OCI-LY3 (cell line): ENCODE measurements at regions not wholly inside any gene's neighbourhood (a gene's known extent, or its start where the extent isn't known, plus 50 kb on each side); places are given as distances from the start of the nearest gene placed in this dataset.

Source experiments
- H2AFZ ChIP-seq: fragments of 200-600, 300-600 bp; shearing (Covaris generic); 2 replicates; pipeline ENCODE4 v1.6.0; 2014; ENCODE audit warnings: antibody characterized with exemption, low read depth, low read length
- H3K27ac ChIP-seq: fragments of 200-600, 300-600 bp; sonication (generic); 2 replicates; pipeline ENCODE4 v1.5.1; 2014; ENCODE audit warnings: mild to moderate bottlenecking, low read length, moderate library complexity, mixed read lengths
- H3K27me3 ChIP-seq: fragments of 200-600, 300-600 bp; sonication (generic); 2 replicates; pipeline ENCODE4 v1.6.1; 2014; ENCODE audit warnings: low read depth, low read length, mixed read lengths
- H3K36me3 ChIP-seq: fragments of 200-600, 300-600 bp; sonication (generic); replicated peaks from 2 replicates; pipeline ENCODE3; 2014; ENCODE audit warnings: low read depth, low read length, mixed read lengths
- H3K4me1 ChIP-seq: fragments of 300-600, 200-600 bp; sonication (generic); 2 replicates; pipeline ENCODE4 v1.6.1; 2014; ENCODE audit warnings: low read length, mixed read lengths
- H3K4me2 ChIP-seq: fragments of 200-600, 300-600 bp; sonication (generic); 2 replicates; pipeline ENCODE4 v1.6.1; 2014; ENCODE audit warnings: low read length, mixed read lengths
- H3K4me3 ChIP-seq: fragments of 300-600, 200-600 bp; sonication (generic); 2 replicates; pipeline ENCODE4 v1.5.1; 2014; ENCODE audit warnings: antibody characterized with exemption, mild to moderate bottlenecking, low read length, moderate library complexity
- H3K79me2 ChIP-seq: fragments of 300-600, 200-600 bp; shearing (Covaris generic); 2 replicates; pipeline ENCODE4 v1.6.1; 2014; ENCODE audit warnings: mild to moderate bottlenecking, low read length, mixed read lengths
- H3K9ac ChIP-seq: fragments of 300-600, 200-600 bp; shearing (Covaris generic); 2 replicates; pipeline ENCODE4 v1.6.0; 2014; ENCODE audit warnings: mild to moderate bottlenecking, low read length, moderate library complexity
- H3K9me3 ChIP-seq: fragments of 200-600, 300-600 bp; shearing (Covaris generic); 2 replicates; pipeline ENCODE4 v1.6.1; 2014; ENCODE audit warnings: low read length, mixed read lengths; ENCODE audit not compliant: insufficient read depth
- H4K20me1 ChIP-seq: fragments of 200-600, 300-600 bp; sonication (generic); 2 replicates; pipeline ENCODE4 v1.6.1; 2016; ENCODE audit warnings: low read length, mixed read lengths; ENCODE audit not compliant: insufficient read depth
- CTCF ChIP-seq: fragments of 200-600, 300-600 bp; sonication (generic); IDR thresholded peaks from 2 replicates; pipeline ENCODE4 v1.5.1; 2014; ENCODE audit warnings: antibody characterized with exemption, low read length, low read depth
- EZH2phosphoT487 ChIP-seq: fragments of 200-600 bp; shearing (Covaris generic); IDR thresholded peaks from 2 replicates; pipeline ENCODE4 v1.6.1; 2018; ENCODE audit warnings: antibody characterized with exemption, mixed run types, low read depth

DNA sequence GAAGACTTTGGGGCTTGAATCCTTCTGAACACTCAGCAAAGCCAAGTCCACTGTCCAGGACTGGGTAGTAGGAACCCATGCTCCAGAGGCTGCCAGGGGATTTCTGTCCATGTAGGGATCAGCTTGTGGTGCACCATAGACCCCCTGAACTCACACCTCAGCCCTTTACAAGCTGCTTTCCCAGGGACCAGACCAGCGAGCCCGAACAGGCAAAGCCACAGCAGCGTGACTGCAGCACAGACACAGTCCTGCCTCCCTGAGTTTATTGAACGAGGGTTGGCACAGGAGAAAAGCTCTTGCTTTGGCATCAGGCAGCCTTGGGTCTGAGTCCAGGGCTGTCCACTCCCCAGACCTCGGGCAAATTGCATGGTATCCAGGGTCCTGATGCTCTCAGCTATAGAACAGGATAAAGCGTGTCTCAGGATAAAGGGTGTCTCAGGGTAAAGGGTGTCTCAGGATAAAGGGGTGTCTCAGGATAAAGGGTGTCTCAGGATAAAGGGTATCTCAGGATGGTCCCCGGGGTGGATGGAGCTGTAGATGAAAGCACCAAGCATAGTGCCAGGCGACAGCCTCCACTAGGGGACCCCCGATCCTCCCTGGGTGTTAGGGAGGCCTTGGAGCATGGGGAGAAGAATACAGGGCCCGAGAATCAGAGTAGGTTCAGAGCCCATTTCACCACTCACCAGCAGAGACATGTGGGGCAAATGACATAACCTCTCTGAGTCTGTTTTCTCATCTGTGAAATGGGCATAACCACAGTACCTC, 648.8 kb downstream of the NPHP4 start:
- Histone ChIP-seq H3K9me3 (no peaks in the 10 kb centered on the region), H3K27me3 (no peaks in the 10 kb centered on the region), H3K4me3 (no peak overlapping the region), H3K27ac (no peak overlapping the region), H3K9ac (no peak overlapping the region), H3K36me3 (no peaks in the 10 kb centered on the region), H3K4me1 (no peaks in the 10 kb centered on the region), H4K20me1 (no peaks in the 10 kb centered on the region), H3K4me2 (no peak overlapping the region), H2AFZ (no peak overlapping the region), H3K79me2 (no peaks in the 10 kb centered on the region)
- TF ChIP-seq CTCF (no peak), EZH2phosphoT487 (no peak)

DNA sequence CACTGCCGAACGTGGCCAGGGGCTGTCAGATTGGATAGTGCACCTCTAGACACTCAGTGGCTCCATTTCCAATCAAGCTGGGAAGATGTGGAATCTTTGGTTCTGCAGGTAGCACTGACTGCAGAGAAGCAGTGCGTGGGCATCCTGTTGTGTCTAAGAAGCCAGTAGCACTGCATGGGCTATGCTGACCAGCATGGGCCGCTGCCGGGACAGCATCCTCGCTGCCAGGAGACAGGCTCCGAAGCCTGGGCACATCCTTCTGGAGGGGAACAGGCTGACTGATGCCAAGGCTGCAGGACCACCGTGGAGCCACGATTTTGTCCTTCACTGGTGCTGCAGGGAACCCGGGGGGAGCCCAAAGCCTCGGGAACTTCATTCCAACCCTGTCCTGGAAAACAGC, 649.4 kb downstream of the NPHP4 start:
- no peaks in the 10 kb centered on the region for H3K9me3 ChIP-seq
- H3K27me3 ChIP-seq: no peaks in the 10 kb centered on the region
- no peak overlapping the region for H2AFZ ChIP-seq
- H3K9ac ChIP-seq: no peak overlapping the region
- no peak overlapping the region for H3K4me3 ChIP-seq
- TF ChIP-seq EZH2phosphoT487 (no peak), CTCF (no peak)
- H4K20me1 ChIP-seq: no peaks in the 10 kb centered on the region
- H3K27ac ChIP-seq: no peak overlapping the region
- no peak overlapping the region for H3K4me2 ChIP-seq
- no peaks in the 10 kb centered on the region for H3K4me1 ChIP-seq
- no peaks in the 10 kb centered on the region for H3K79me2 ChIP-seq
- H3K36me3 ChIP-seq: no peaks in the 10 kb centered on the region

GRCh38 chr1:5342172-5342571, 650.1 kb downstream of the NPHP4 start:
- no peaks in the 10 kb centered on the region for H3K79me2 ChIP-seq
- H3K36me3 ChIP-seq: no peaks in the 10 kb centered on the region
- H3K9ac ChIP-seq: no peak overlapping the region
- H2AFZ ChIP-seq: no peak overlapping the region
- no peak overlapping the region for H3K4me3 ChIP-seq
- H3K4me1 ChIP-seq: no peaks in the 10 kb centered on the region
- no peaks in the 10 kb centered on the region for H3K9me3 ChIP-seq
- H4K20me1 ChIP-seq: no peaks in the 10 kb centered on the region
- H3K27me3 ChIP-seq: no peaks in the 10 kb centered on the region
- H3K4me2 ChIP-seq: no peak overlapping the region
- TF ChIP-seq EZH2phosphoT487: no peak
- TF ChIP-seq CTCF: no peak
- no peak overlapping the region for H3K27ac ChIP-seq

DNA sequence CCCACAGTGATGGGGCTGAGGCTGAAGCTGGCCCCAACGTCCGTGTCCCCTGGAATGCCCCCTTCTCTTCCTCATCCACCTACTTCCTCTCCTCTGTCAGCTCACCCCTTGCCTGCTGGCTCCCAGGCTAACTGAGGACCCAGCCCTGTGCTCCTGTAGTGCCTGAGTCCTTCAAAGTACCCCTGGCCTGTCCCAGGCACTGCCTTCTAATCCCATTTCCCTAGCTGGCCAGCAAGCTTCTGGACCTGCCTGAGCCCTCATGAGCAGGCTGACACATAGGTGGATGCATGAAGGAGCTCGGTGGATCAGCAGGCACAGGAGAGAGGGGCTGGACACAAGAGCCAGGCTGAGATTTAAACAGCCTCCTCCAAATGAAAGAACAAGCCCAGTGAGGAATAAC, 650.8 kb downstream of the NPHP4 start:
- no peak overlapping the region for H3K4me3 ChIP-seq
- H3K4me2 ChIP-seq: no peak overlapping the region
- H3K9ac ChIP-seq: no peak overlapping the region
- H3K36me3 ChIP-seq: no peaks in the 10 kb centered on the region
- no peak overlapping the region for H3K27ac ChIP-seq
- no peaks in the 10 kb centered on the region for H3K9me3 ChIP-seq
- H2AFZ ChIP-seq: no peak overlapping the region
- H3K79me2 ChIP-seq: no peaks in the 10 kb centered on the region
- TF ChIP-seq CTCF (no peak), EZH2phosphoT487 (no peak)
- H4K20me1 ChIP-seq: no peaks in the 10 kb centered on the region
- no peaks in the 10 kb centered on the region for H3K4me1 ChIP-seq
- no peaks in the 10 kb centered on the region for H3K27me3 ChIP-seq
